ENCODE measurements at regions not wholly inside any gene's neighbourhood (a gene's known extent, or its start where the extent isn't known, plus 50 kb on each side); places are given as distances from the start of the nearest gene placed in this dataset.
"Not testable (repeated sequence)": the region's sequence is repeated elsewhere in the genome, so short reads cannot be mapped to it uniquely, and the experiment has no call there.

DNA sequence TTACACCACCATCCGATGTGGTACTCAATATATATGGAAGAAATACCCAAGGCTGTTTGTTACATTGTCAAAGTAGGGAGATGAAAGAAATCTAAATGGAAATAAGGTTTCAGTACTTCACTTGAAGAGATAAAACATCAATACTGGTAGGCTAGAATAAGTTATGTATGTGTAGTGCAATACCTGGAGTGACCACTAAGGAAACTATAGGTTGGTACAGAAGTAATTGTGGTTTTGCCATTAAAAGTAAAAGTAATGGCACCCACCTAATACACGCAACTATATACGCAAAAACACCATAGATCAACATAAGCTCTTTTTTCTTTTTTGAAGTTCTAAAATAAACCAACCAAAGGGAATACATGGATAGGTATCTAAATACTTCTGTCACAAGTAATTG, 143.2 kb upstream of the KYNU start:
- H3K79me2 ChIP-seq (ENCODE audit: insufficient read depth): no peaks in the 10 kb centered on the region
- WGBS (ENCODE audit: low lambda C conversion rate): 79% methylated on average over 3 of the region's 3 CpGs

DNA sequence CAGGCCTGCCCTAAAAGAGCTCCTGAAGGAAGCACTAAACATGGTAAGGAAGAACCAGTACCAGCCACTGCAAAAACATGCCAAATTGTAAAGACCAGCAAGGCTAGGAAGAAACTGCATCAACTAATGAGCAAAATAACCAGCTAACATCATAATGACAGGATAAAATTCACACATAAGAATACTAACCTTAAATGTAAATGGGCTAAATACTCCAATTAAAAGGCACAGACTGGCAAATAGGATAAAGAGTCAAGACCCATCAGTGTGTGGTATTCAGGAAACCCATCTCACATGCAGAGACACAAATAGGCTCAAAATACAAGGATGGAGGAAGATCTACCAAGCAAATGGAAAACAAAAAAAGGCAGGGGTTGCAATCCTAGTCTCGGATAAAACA, 147.7 kb upstream of the KYNU start:
- CTCF ChIA-PET; H3K27ac ChIP-seq (ENCODE audit: low read depth in 2 of 2, low read length in 1 of 2); H3K9ac ChIP-seq; POLR2A ChIA-PET; DNase-seq; H3K9me2 ChIP-seq; H3K4me1 ChIP-seq (ENCODE audit: control insufficient read depth in 1 of 2, insufficient read depth in 2 of 2, low read depth in 1 of 2, low read length in 1 of 2); H3F3A ChIP-seq (replicated peaks; ENCODE audit: insufficient read depth); H3K9me3 ChIP-seq; H4K20me1 ChIP-seq (ENCODE audit: insufficient read depth); H3K36me3 ChIP-seq (replicated peaks in 1 of 2; ENCODE audit: control insufficient read depth in 1 of 2, insufficient read depth in 2 of 2, low read length in 1 of 2); H3K4me2 ChIP-seq; H3K27me3 ChIP-seq (ENCODE audit: insufficient read depth); H3K4me3 ChIP-seq (ENCODE audit: low read depth in 2 of 2, low read length in 1 of 2); H3K79me2 ChIP-seq (ENCODE audit: insufficient read depth); H2AFZ ChIP-seq (ENCODE audit: low read depth): not testable (repeated sequence)
- 0% methylated on average over 1 of the region's 1 CpG for WGBS (ENCODE audit: low lambda C conversion rate)

More for the DNA sequence above, 143.2 kb upstream of the KYNU start:
- Histone ChIP-seq H3F3A (replicated peaks; ENCODE audit: insufficient read depth) (no peaks in the 10 kb centered on the region), H3K4me3 (ENCODE audit: low read depth in 2 of 2, low read length in 1 of 2) (no peak overlapping the region), H3K4me2 (no peak overlapping the region), H3K4me1 (ENCODE audit: control insufficient read depth in 1 of 2, insufficient read depth in 2 of 2, low read depth in 1 of 2, low read length in 1 of 2) (no peaks in the 10 kb centered on the region), H3K9me2 (no peaks in the 10 kb centered on the region), H3K9me3 (no peaks in the 10 kb centered on the region), H3K27ac (ENCODE audit: low read depth in 2 of 2, low read length in 1 of 2) (no peak overlapping the region), H3K27me3 (ENCODE audit: insufficient read depth) (no peaks in the 10 kb centered on the region), H4K20me1 (ENCODE audit: insufficient read depth) (no peaks in the 10 kb centered on the region), H3K36me3 (replicated peaks in 1 of 2; ENCODE audit: control insufficient read depth in 1 of 2, insufficient read depth in 2 of 2, low read length in 1 of 2) (no peaks in the 10 kb centered on the region), H2AFZ (ENCODE audit: low read depth) (no peak overlapping the region), H3K9ac (no peak overlapping the region)
- ChIA-PET CTCF (no interaction called here), POLR2A (no interaction called here)
- TF ChIP-seq FOXJ3 (CRISPR knock-in tag; IDR thresholded peaks at IDR 0.05): no peak
- no peak for TF ChIP-seq TCF12 (IDR thresholded peaks at IDR 0.05)
- no peak for TF ChIP-seq GATA2 (CRISPR knock-in tag; IDR thresholded peaks at IDR 0.05)
- TF ChIP-seq, protein P1, sequence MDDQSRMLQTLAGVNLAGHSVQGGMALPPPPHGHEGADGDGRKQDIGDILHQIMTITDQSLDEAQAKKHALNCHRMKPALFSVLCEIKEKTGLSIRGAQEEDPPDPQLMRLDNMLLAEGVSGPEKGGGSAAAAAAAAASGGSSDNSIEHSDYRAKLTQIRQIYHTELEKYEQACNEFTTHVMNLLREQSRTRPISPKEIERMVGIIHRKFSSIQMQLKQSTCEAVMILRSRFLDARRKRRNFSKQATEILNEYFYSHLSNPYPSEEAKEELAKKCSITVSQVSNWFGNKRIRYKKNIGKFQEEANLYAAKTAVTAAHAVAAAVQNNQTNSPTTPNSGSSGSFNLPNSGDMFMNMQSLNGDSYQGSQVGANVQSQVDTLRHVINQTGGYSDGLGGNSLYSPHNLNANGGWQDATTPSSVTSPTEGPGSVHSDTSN (IDR thresholded peaks at IDR 0.05): no peak
- TF ChIP-seq NRF1 (IDR thresholded peaks at IDR 0.05; ENCODE audit: low read depth, low read length): no peak
- TF ChIP-seq SIN3A (IDR thresholded peaks at IDR 0.05; ENCODE audit: borderline replicate concordance, low read depth, low read length): no peak
- DNase-seq: no peak

DNA sequence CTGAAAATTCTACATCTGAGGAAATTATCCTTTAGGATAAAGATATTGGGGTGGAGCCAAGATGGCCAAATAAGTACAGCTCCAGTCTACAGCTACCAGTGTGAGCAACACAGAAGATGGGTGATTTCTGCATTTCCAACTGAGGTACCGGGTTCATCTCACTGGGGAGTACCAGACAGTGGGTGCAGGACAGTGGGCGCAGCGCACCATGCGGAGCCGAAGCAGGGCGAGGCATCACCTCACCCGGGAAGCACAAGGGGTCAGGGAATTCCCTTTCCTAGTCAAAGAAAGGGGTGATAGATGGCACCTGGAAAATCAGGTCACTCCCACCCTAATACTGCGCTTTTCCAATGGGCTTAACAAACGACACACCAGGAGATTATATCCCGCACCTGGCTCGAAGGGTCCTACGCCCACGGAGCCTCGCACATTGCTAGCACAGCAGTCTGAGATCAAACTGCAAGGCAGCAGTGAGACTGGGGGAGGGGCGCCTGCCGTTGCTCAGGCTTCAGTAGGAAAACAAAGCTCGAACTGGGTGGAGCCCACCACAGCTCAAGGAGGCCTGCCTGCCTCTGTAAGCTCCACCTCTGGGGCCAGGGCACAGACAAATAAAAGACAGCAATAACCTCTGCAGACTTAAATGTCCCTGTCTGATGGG, 149.5 kb upstream of the KYNU start:
- POLR2A ChIA-PET, H3K9me2 ChIP-seq, DNase-seq: not testable (repeated sequence)

More for the DNA sequence above, 149.5 kb upstream of the KYNU start:
- 50% methylated on average over 15 of the region's 17 CpGs for WGBS (ENCODE audit: low lambda C conversion rate)
- H3K79me2 ChIP-seq (ENCODE audit: insufficient read depth); H2AFZ ChIP-seq (ENCODE audit: low read depth); CTCF ChIA-PET; H3K4me3 ChIP-seq (ENCODE audit: low read depth in 2 of 2, low read length in 1 of 2); H3K4me1 ChIP-seq (ENCODE audit: control insufficient read depth in 1 of 2, insufficient read depth in 2 of 2, low read depth in 1 of 2, low read length in 1 of 2); H3K27ac ChIP-seq (ENCODE audit: low read depth in 2 of 2, low read length in 1 of 2); H3K4me2 ChIP-seq; H3F3A ChIP-seq (replicated peaks; ENCODE audit: insufficient read depth); H3K9ac ChIP-seq; H3K27me3 ChIP-seq (ENCODE audit: insufficient read depth); H3K36me3 ChIP-seq (replicated peaks in 1 of 2; ENCODE audit: control insufficient read depth in 1 of 2, insufficient read depth in 2 of 2, low read length in 1 of 2); H4K20me1 ChIP-seq (ENCODE audit: insufficient read depth); H3K9me3 ChIP-seq: not testable (repeated sequence)
